ENCODE measurements at regions not wholly inside any gene's neighbourhood (a gene's known extent, or its start where the extent isn't known, plus 50 kb on each side); places are given as distances from the start of the nearest gene placed in this dataset.

DNA sequence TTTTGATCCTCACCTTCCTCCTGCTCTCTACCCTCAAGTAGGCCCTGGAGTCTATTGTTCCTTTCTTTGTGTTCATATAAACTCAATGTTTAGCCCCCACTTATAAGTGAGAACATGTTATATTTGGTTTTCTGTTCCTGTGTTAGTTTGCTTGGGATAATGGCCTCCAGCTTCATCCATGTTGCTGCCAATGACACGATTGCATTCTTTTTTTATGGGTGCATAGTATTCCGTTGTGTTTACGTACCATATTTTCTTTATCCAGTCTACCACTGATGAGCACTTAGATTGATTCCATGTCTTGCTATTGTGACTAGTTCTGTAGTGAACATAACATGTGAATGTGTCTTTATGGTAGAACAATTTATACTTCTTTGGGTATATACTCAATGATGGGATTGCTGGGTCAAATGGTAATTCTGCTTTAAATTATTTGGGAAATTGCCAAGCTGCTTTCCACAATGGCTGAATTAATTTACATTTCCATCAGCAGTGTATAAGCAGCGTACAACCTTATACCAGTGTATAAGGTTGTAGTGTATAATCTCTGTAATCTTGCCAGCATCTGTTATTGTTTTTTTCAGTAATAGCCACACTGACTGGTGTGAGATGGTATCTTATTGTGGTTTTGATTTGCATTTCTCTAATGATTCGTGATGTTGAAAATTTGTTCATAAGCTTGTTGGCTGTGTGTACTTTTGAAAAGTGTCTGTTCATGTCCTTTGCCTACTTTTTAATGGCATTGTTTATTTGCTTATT is 288.9 kb downstream of the KCNRG start:
- WGBS, 2 donors (ENCODE audit: low coverage in 1 of 2), result 77 to 95% methylated on average over 5 of the region's 5 CpGs
- Histone ChIP-seq H3K9me3 (no peaks in the 10 kb centered on the region), H3K36me3 (no peaks in the 10 kb centered on the region), H3K27me3 (no peaks in the 10 kb centered on the region), H3K4me3 (no peak overlapping the region), H3K27ac (no peak overlapping the region), H3K4me1 (peaks cover 0 to under 1% (median 0%) of the 10 kb centered on the region in 4 donors)
- in situ Hi-C loops (cut with MboI; ENCODE audit: low pct_ligation_motif_present in 1 of 4, low pct_unique_long_range_greater_than_20kb in 1 of 4, low sequenced_read_pairs in 3 of 4) (no loop called here), intact Hi-C loops (cut with DNase I; ENCODE audit: low total_unique reads) (no loop called here)
- TF ChIP-seq, protein P1, sequence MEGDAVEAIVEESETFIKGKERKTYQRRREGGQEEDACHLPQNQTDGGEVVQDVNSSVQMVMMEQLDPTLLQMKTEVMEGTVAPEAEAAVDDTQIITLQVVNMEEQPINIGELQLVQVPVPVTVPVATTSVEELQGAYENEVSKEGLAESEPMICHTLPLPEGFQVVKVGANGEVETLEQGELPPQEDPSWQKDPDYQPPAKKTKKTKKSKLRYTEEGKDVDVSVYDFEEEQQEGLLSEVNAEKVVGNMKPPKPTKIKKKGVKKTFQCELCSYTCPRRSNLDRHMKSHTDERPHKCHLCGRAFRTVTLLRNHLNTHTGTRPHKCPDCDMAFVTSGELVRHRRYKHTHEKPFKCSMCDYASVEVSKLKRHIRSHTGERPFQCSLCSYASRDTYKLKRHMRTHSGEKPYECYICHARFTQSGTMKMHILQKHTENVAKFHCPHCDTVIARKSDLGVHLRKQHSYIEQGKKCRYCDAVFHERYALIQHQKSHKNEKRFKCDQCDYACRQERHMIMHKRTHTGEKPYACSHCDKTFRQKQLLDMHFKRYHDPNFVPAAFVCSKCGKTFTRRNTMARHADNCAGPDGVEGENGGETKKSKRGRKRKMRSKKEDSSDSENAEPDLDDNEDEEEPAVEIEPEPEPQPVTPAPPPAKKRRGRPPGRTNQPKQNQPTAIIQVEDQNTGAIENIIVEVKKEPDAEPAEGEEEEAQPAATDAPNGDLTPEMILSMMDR (IDR thresholded peaks at IDR 0.05), result no peak
- TF ChIP-seq EP300 (IDR thresholded peaks at IDR 0.05; ENCODE audit: low read depth) (no peak), POLR2A (IDR thresholded peaks at IDR 0.05) (no peak), POLR2AphosphoS5 (IDR thresholded peaks at IDR 0.05) (no peak)
- DNase-seq, result no peak

- in situ Hi-C loops (cut with MboI; ENCODE audit: low pct_ligation_motif_present in 1 of 4, low pct_unique_long_range_greater_than_20kb in 1 of 4, low sequenced_read_pairs in 3 of 4) (no loop called here), intact Hi-C loops (cut with DNase I; ENCODE audit: low total_unique reads) (no loop called here)
- WGBS, 2 donors (ENCODE audit: low coverage in 1 of 2), result 89 to 100% methylated on average over 1 to 4 of the region's 4 CpGs
These were observed 290.9 kb downstream of the KCNRG start for GRCh38 chr13:50306156-50306555.

GRCh38 chr13:50309318-50309717 is 294.1 kb downstream of the KCNRG start:
- Histone ChIP-seq H3K9me3 (no peaks in the 10 kb centered on the region), H3K4me3 (no peak overlapping the region), H3K27ac (no peak overlapping the region), H3K36me3 (no peaks in the 10 kb centered on the region), H3K27me3 (no peaks in the 10 kb centered on the region), H3K4me1 (peaks cover 0 to 6% (median 0%) of the 10 kb centered on the region in 4 donors)
- 67 to 76% methylated on average over 2 of the region's 2 CpGs for WGBS, 2 donors (ENCODE audit: low coverage in 1 of 2)
- in situ Hi-C loops (cut with MboI; ENCODE audit: low pct_ligation_motif_present in 1 of 4, low pct_unique_long_range_greater_than_20kb in 1 of 4, low sequenced_read_pairs in 3 of 4), result no loop called here
- DNase-seq, result no peak
- intact Hi-C loops (cut with DNase I; ENCODE audit: low total_unique reads), result no loop called here
- TF ChIP-seq POLR2AphosphoS5 (IDR thresholded peaks at IDR 0.05), result no peak
- no peak for TF ChIP-seq EP300 (IDR thresholded peaks at IDR 0.05; ENCODE audit: low read depth)
- TF ChIP-seq, protein P1 (IDR thresholded peaks at IDR 0.05), result no peak
- no peak for TF ChIP-seq POLR2A (IDR thresholded peaks at IDR 0.05)

More at GRCh38 chr13:50306156-50306555, 290.9 kb downstream of the KCNRG start:
- TF ChIP-seq POLR2AphosphoS5 (IDR thresholded peaks at IDR 0.05), result no peak
- no peak for TF ChIP-seq EP300 (IDR thresholded peaks at IDR 0.05; ENCODE audit: low read depth)
- TF ChIP-seq, protein P1 (IDR thresholded peaks at IDR 0.05), result no peak
- no peak for TF ChIP-seq POLR2A (IDR thresholded peaks at IDR 0.05)
- no peak for DNase-seq
- H3K27me3 ChIP-seq, result no peaks in the 10 kb centered on the region
- H3K27ac ChIP-seq, result no peak overlapping the region
- H3K4me1 ChIP-seq, result peaks cover 0 to 6% (median 0%) of the 10 kb centered on the region in 4 donors
- H3K4me3 ChIP-seq, result no peak overlapping the region
- H3K36me3 ChIP-seq, result no peaks in the 10 kb centered on the region
- H3K9me3 ChIP-seq, result no peaks in the 10 kb centered on the region

DNA sequence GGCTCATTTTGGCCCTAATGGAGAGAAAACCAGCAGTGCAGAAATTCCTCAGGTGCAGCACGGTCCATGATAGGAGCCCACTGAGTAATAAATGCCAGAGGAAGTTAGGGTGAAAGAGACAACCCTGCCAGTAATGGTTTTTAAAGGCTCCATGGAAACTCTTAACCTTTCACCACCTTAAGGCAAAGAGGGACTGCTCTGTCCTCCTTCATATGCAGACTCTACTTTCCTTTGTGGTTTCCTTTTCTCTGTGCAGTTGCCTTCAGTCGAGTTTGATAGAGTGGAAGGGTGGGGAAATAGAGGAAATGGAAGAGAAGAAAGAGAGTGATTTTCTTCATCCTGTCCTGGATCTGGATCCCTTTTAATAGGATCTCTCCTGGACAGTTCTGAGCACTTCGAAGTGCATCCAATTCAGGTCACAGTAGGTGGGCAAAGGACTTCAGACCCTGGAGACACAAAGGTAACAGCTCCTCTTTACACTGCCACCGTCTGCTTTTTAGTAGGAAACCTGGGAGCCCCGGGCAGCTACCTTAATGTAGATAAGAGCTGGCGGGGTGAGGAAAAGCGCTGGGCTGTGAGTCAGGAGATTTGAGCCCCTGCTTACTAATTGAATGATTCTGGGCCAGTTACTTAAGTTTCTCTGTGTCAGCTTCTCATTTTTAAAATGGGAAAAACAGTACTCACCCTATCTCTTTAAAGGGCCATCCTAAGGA is 294.8 kb downstream of the KCNRG start:
- in situ Hi-C loops (cut with MboI; ENCODE audit: low pct_ligation_motif_present in 1 of 4, low pct_unique_long_range_greater_than_20kb in 1 of 4, low sequenced_read_pairs in 3 of 4) (no loop called here), intact Hi-C loops (cut with DNase I; ENCODE audit: low total_unique reads) (no loop called here)
- Histone ChIP-seq H3K36me3 (no peaks in the 10 kb centered on the region), H3K27ac (no peak overlapping the region), H3K4me3 (no peak overlapping the region), H3K9me3 (no peaks in the 10 kb centered on the region), H3K27me3 (no peaks in the 10 kb centered on the region), H3K4me1 (peaks cover 0 to 6% (median 0%) of the 10 kb centered on the region in 4 donors)
- no peak for DNase-seq
- WGBS, 2 donors (ENCODE audit: low coverage in 1 of 2), result 63 to 75% methylated on average over 7 of the region's 7 CpGs
- TF ChIP-seq, protein P1 (IDR thresholded peaks at IDR 0.05), result no peak
- TF ChIP-seq POLR2AphosphoS5 (IDR thresholded peaks at IDR 0.05), result no peak
- TF ChIP-seq POLR2A (IDR thresholded peaks at IDR 0.05), result no peak
- no peak for TF ChIP-seq EP300 (IDR thresholded peaks at IDR 0.05; ENCODE audit: low read depth)

All from transverse colon (tissue), 4 donors.